ENCODE measurements at regions not wholly inside any gene's neighbourhood (a gene's known extent, or its start where the extent isn't known, plus 50 kb on each side); places are given as distances from the start of the nearest gene placed in this dataset.
A peak's percentile ranks its signal among the peaks of the same experiment; 100 is the strongest.

- H3K4me1 ChIP-seq (ENCODE audit: control insufficient read depth, extremely low read depth, insufficient read depth, low read length) = no peaks in the 10 kb centered on the region
- DNase-seq (ENCODE audit: low read depth, low spot score) (peak; percentile 20), FAIRE-seq (no peak)
- intact Hi-C loops (cut with micrococcal nuclease) (no loop called here), dilution Hi-C loops (cut with MboI; ENCODE audit: extremely low pct_ligation_motif_present, low sequenced_read_pairs) (no loop called here)
- H3K4me2 ChIP-seq (ENCODE audit: insufficient read depth, low read length) = no peak overlapping the region
- TF ChIP-seq MAX (IDR thresholded peaks at IDR 0.05; ENCODE audit: insufficient read depth, insufficient read length) = no peak
- no peak for TF ChIP-seq FOS (IDR thresholded peaks at IDR 0.05; ENCODE audit: borderline replicate concordance, insufficient read depth, low read length)
- TF ChIP-seq EZH2 (IDR thresholded peaks at IDR 0.05; ENCODE audit: borderline replicate concordance, low read depth, low read length, severe bottlenecking) = no peak
- TF ChIP-seq JUN (IDR thresholded peaks at IDR 0.05; ENCODE audit: borderline replicate concordance, insufficient read depth, insufficient read length, low read depth) = no peak
- TF ChIP-seq CTCF (IDR thresholded peaks at IDR 0.05; ENCODE audit: extremely low read depth in 1 of 2, insufficient read depth in 1 of 2, low read depth in 1 of 2, low read length in 2 of 2) = no peak
- no peak for TF ChIP-seq POLR2AphosphoS5 (IDR thresholded peaks at IDR 0.05; ENCODE audit: insufficient read depth, low read depth, low read length)
- no peak for TF ChIP-seq GATA2 (IDR thresholded peaks at IDR 0.05; ENCODE audit: insufficient read depth, insufficient read length, low read depth, low read length)
- no peak for TF ChIP-seq POLR2A (IDR thresholded peaks at IDR 0.05; ENCODE audit: low read depth, low read length)
- TF ChIP-seq MYC (IDR thresholded peaks at IDR 0.05; ENCODE audit: low read depth, low read length) = no peak
- no peaks in the 10 kb centered on the region for H4K20me1 ChIP-seq (replicated peaks; ENCODE audit: control insufficient read depth, extremely low read depth, insufficient read depth, low read length)
- peaks cover 0 to 3% of the 10 kb centered on the region in 2 experiments for H3K27me3 ChIP-seq (ENCODE audit: control insufficient read depth in 2 of 2, insufficient read depth in 2 of 2, low read length in 2 of 2)
- POLR2A ChIA-PET = no interaction called here
- BruUV-seq (replicated peaks) = no TSS peak
- no peak overlapping the region for H3K4me3 ChIP-seq (replicated peaks in 1 of 3; ENCODE audit: insufficient read depth in 1 of 3, low read depth in 1 of 3, low read length in 3 of 3)
- H3K36me3 ChIP-seq (ENCODE audit: control insufficient read depth in 2 of 2, extremely low read depth in 1 of 2, insufficient read depth in 2 of 2, low read length in 2 of 2) = no peaks in the 10 kb centered on the region
- no peak overlapping the region for H2AFZ ChIP-seq (ENCODE audit: low read depth, low read length)
- CTCF ChIA-PET = no interaction called here
- no peaks in the 10 kb centered on the region for H3K79me2 ChIP-seq (ENCODE audit: control insufficient read depth, insufficient read depth, low read length)
- no peaks in the 10 kb centered on the region for H3K9me3 ChIP-seq (replicated peaks; ENCODE audit: control insufficient read depth, insufficient read depth, low read length)
- no peak overlapping the region for H3K27ac ChIP-seq (ENCODE audit: insufficient read depth, low read depth, low read length)
- H3K9me1 ChIP-seq (replicated peaks; ENCODE audit: control insufficient read depth, extremely low read depth, insufficient read depth, low read length) = no peaks in the 10 kb centered on the region
- no peak overlapping the region for H3K9ac ChIP-seq (replicated peaks; ENCODE audit: extremely low read depth, insufficient read depth, low read length)
Measured at GRCh38 chr3:70863049-70863448, 550.6 kb upstream of the MDFIC2 start.

All from endothelial cell of umbilical vein (primary cell).